VCaP (cell line): ENCODE measurements at regions not wholly inside any gene's neighbourhood (a gene's known extent, or its start where the extent isn't known, plus 50 kb on each side); places are given as distances from the start of the nearest gene placed in this dataset.

ENCODE experiments used
- H3K27ac ChIP-seq: fragments of 450-650 bp; 2 replicates; pipeline ENCODE4 v1.5.1; 2017
- TF ChIP-seq, protein P1 (sequence below): fragments of 450-650 bp; conservative IDR thresholded peaks from 2 replicates; pipeline ENCODE4 v1.5.1; 2017; ENCODE audit warnings: mild to moderate bottlenecking, moderate library complexity

DNA sequence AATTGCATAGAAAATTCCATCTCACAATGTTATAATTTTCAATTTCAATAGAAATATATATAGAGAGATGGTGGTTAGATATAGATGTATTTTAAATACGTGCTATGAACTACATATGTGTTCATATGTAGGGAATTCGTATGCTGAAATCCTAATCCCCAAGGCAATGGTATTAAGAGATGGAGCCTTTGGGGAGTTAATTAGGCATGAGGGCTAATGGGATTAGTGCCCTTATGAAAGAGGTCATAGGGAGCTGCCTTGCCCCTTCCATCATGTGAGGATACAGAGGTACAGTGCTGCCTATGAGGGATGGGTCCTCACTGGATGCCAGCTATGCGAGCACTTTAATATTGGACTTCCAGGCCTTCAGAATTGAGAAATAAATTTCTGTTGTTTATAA is 79.6 kb upstream of the CCDC54 start:
- TF ChIP-seq, protein P1, sequence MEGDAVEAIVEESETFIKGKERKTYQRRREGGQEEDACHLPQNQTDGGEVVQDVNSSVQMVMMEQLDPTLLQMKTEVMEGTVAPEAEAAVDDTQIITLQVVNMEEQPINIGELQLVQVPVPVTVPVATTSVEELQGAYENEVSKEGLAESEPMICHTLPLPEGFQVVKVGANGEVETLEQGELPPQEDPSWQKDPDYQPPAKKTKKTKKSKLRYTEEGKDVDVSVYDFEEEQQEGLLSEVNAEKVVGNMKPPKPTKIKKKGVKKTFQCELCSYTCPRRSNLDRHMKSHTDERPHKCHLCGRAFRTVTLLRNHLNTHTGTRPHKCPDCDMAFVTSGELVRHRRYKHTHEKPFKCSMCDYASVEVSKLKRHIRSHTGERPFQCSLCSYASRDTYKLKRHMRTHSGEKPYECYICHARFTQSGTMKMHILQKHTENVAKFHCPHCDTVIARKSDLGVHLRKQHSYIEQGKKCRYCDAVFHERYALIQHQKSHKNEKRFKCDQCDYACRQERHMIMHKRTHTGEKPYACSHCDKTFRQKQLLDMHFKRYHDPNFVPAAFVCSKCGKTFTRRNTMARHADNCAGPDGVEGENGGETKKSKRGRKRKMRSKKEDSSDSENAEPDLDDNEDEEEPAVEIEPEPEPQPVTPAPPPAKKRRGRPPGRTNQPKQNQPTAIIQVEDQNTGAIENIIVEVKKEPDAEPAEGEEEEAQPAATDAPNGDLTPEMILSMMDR, result no peak
- H3K27ac ChIP-seq, result no peak overlapping the region

DNA sequence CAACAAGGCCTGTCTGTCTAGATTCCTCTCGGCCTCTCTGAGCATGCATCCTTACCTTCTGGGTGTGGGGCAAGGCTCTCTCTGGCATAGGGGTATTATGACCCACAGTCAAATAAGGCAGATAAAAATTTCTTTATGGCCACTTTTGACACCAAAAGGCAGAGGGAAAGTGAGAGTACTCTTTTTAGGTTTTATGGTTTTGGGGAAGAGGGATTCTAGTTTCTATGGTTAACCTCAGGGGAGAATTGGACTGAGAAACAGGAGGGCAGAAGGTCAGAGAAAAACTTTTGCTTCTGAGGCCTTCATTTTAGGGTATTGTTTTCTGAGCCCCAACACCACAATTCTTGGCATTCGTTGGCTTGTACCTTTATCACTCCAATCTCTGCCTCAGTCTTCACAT is 70.0 kb upstream of the CCDC54 start:
- H3K27ac ChIP-seq, result no peak overlapping the region
- TF ChIP-seq, protein P1, result no peak

DNA sequence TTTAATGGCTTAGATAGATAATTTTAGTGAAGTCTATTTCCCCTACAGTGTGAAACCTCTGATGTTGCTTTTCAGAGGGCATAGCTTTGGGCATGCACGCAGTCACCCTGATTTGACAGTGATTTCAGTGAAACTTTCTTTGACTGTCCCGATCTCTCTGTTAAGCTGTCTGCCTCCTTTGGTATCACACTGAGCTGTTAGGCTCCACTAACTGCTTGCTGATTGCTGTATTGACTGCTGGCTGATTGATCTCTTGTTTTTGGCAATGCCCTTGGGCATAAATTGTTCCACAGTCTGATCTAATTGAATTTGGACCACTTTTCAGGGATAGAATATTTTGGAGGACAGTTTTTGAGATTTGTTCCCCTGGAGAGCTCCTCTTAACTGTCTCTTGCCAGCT is 68.5 kb upstream of the CCDC54 start:
- TF ChIP-seq, protein P1, result no peak
- H3K27ac ChIP-seq, result no peak overlapping the region

DNA sequence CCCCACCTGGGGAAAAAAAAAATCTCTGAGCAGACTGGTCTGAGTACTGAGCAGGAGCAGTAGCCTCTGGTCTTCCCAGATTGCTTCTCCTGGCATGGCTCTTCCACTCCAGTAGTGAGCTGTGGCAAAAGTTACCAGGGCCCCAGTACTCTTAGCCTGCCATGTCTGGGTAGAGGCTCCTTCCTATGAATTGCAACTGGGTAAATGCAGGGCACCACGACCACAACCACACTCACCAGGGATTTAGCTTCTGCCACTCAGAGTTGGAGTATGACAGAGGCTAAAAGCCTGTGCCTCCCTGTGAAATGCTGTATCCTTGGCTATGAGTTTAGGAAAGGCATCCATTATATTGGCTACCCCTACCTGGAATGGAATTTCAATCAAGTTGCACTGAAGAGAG is 67.9 kb upstream of the CCDC54 start:
- TF ChIP-seq, protein P1, result no peak
- H3K27ac ChIP-seq, result no peak overlapping the region

DNA sequence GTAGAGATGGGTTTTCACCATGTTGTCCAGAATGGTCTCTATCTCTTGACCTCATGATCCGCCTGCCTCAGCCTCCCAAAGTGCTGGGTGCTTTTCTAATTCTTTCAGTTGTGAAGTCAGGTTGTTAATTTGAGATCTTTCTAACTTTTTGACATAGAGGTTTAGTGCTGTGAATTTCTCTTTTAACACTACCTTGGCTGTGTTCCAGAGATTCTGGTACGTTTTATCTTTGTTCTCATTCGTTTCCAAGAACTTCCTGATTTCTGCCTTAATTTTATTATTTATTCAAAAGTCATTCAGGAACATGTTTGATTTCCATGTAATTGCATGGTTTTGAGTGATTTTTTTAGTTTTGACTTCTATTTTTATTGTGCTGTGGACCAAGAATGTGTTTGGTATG is 63.5 kb upstream of the CCDC54 start:
- no peak overlapping the region for H3K27ac ChIP-seq
- TF ChIP-seq, protein P1, result no peak

DNA sequence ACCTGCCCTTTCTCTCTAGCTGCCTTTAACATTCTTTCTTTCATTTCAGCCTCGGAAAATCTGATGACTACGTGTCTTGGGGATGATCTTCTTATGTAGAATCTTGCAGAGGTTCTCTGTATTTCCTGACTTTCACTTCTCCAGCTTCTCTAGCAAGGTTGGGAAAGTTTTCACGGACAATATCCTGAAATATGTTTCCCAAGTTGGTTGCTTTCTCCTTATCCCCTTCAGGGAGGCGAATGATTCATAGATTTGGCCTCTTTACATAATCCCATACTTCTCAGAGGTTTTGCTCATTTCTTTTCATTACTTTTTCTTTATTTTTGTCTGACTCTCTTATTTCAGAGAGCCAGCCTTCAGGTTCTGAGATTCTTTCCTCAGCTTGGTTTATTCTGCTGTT is 62.1 kb upstream of the CCDC54 start:
- H3K27ac ChIP-seq, result no peak overlapping the region
- TF ChIP-seq, protein P1, result no peak

DNA sequence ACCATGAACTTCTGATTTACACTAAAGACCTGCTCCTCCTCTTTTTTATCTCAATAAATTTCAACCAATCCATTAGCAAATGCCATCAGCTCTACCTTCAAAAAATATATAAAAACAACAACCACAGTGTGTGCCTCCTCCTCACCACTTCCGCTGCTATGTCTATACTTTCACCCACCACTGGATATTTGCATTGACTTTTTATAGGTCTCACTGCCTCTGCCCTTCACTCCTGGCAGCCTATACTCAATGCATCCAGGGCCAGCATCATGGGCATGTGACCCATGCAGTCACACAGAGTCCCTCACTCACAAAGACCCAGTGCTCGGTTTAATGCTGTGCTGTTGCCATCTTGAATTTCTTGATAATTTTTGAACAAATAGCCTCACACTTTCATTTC is 53.5 kb upstream of the CCDC54 start:
- no peak overlapping the region for H3K27ac ChIP-seq
- TF ChIP-seq, protein P1, result no peak

DNA sequence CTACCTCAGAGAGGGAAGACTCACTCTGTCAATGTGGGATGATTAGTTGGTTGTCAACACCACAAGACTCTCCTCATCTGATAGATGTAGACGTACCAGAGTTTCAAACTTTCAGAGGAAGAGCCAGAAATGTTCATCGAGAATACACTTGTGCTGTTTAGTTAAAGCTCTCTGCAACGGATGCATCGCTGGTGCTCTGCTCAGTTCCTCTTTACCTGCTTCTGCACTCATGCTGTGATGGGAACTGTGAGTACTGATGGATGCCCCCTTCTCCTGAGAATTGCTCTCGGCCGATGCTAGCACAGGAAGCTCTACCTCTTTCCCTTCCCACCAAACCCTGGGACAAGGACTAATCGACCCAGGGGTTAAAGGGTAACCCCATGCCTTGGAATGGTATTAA is 51.8 kb upstream of the CCDC54 start:
- H3K27ac ChIP-seq, result no peak overlapping the region
- TF ChIP-seq, protein P1, result no peak
